SK-N-SH treated with all-trans-retinoic acid at 6 μM for 48 hours (cell line): ENCODE measurements at regions not wholly inside any gene's neighbourhood (a gene's known extent, or its start where the extent isn't known, plus 50 kb on each side); places are given as distances from the start of the nearest gene placed in this dataset.
"Not testable (repeated sequence)": the region's sequence is repeated elsewhere in the genome, so short reads cannot be mapped to it uniquely, and the experiment has no call there.

Experiments used
- ATAC-seq: fragments of 200-7000 bp; cut with Tn5 transposase; 3 replicates; pipeline ENCODE4 v1.9.1; 2020; ENCODE audit warnings: mild to moderate bottlenecking, moderate library complexity
- ARNTL ChIP-seq: fragments of 450-650 bp; formaldehyde crosslinking; IDR thresholded peaks from 2 replicates; pipeline ENCODE4 v1.5.0; 2020; ENCODE audit warnings: low read depth, mild to moderate bottlenecking, moderate library complexity, borderline replicate concordance
- BACH2 ChIP-seq: fragments of 250-450 bp; sonication (Bioruptor Pico); IDR thresholded peaks from 2 replicates; pipeline ENCODE4 v1.9.0; 2021; ENCODE audit warnings: mild to moderate bottlenecking, borderline replicate concordance
- CSRNP3 ChIP-seq: fragments of 250-450 bp; sonication (Bioruptor Pico); IDR thresholded peaks from 2 replicates; pipeline ENCODE4 v1.5.1; 2021; ENCODE audit warnings: mild to moderate bottlenecking, moderate library complexity
- ESRRG ChIP-seq: fragments of 250-450 bp; sonication (Bioruptor Pico); IDR thresholded peaks from 2 replicates; pipeline ENCODE4 v1.6.1; 2021; ENCODE audit warnings: mild to moderate bottlenecking
- GLIS3 ChIP-seq: fragments of 250-450 bp; sonication (Bioruptor Pico); IDR thresholded peaks from 2 replicates; pipeline ENCODE4 v1.5.0; 2020; ENCODE audit warnings: mild to moderate bottlenecking, moderate library complexity
- ISL1 ChIP-seq: fragments of 250-450 bp; sonication (Bioruptor Pico); IDR thresholded peaks from 2 replicates; pipeline ENCODE4 v2.1.2; 2022; ENCODE audit warnings: mild to moderate bottlenecking, moderate library complexity
- POU6F1 ChIP-seq: fragments of 250-450 bp; sonication (Bioruptor Pico); IDR thresholded peaks from 2 replicates; pipeline ENCODE4 v1.8.0; 2021; ENCODE audit warnings: low read depth, mild to moderate bottlenecking, moderate library complexity, borderline replicate concordance
- RARB ChIP-seq: fragments of 250-450 bp; sonication (Bioruptor Pico); IDR thresholded peaks from 2 replicates; pipeline ENCODE4 v1.8.0; 2021; ENCODE audit warnings: mild to moderate bottlenecking, moderate library complexity
- SNAI2 ChIP-seq: fragments of 250-450 bp; sonication (Bioruptor Pico); IDR thresholded peaks from 2 replicates; pipeline ENCODE4 v1.5.0; 2020; ENCODE audit warnings: mild to moderate bottlenecking, moderate library complexity
- TCF4 ChIP-seq: fragments of 250-450 bp; sonication (Bioruptor Pico); IDR thresholded peaks from 2 replicates; pipeline ENCODE4 v1.8.0; 2021; ENCODE audit warnings: mild to moderate bottlenecking, moderate library complexity, borderline replicate concordance
- TOX ChIP-seq: fragments of 250-450 bp; sonication (Bioruptor Pico); IDR thresholded peaks from 2 replicates; pipeline ENCODE4 v1.8.0; 2021; ENCODE audit warnings: mild to moderate bottlenecking, moderate library complexity, borderline replicate concordance
- ZC3H10 ChIP-seq: fragments of 250-450 bp; sonication (Bioruptor Pico); IDR thresholded peaks from 2 replicates; pipeline ENCODE4 v1.5.1; 2021; ENCODE audit warnings: mild to moderate bottlenecking, moderate library complexity
- ZFP3 ChIP-seq: fragments of 250-450 bp; sonication (Bioruptor Pico); IDR thresholded peaks from 2 replicates; pipeline ENCODE4 v1.5.0; 2020; ENCODE audit warnings: mild to moderate bottlenecking, moderate library complexity
- ZFP30 ChIP-seq: fragments of 450-650 bp; formaldehyde crosslinking; IDR thresholded peaks from 2 replicates; pipeline ENCODE4 v1.5.0; 2022; ENCODE audit warnings: mild to moderate bottlenecking, moderate library complexity
- ZNF70 ChIP-seq: fragments of 450-650 bp; formaldehyde crosslinking; IDR thresholded peaks from 2 replicates; pipeline ENCODE4 v1.5.0; 2020; ENCODE audit warnings: mild to moderate bottlenecking, moderate library complexity
- TF ChIP-seq, protein P1 (sequence below): fragments of 250-450 bp; sonication (Bioruptor Pico); IDR thresholded peaks from 2 replicates; pipeline ENCODE4 v1.5.1; 2020; ENCODE audit warnings: low read depth, mild to moderate bottlenecking, moderate library complexity
- TF ChIP-seq, protein P2 (sequence below): fragments of 250-450 bp; sonication (Bioruptor Pico); IDR thresholded peaks from 2 replicates; pipeline ENCODE4 v1.5.0; 2020; ENCODE audit warnings: mild to moderate bottlenecking, moderate library complexity
- TF ChIP-seq, protein P3 (sequence below): fragments of 250-450 bp; sonication (Bioruptor Pico); IDR thresholded peaks from 2 replicates; pipeline ENCODE4 v1.8.0; 2020; ENCODE audit warnings: mild to moderate bottlenecking, moderate library complexity, borderline replicate concordance

DNA sequence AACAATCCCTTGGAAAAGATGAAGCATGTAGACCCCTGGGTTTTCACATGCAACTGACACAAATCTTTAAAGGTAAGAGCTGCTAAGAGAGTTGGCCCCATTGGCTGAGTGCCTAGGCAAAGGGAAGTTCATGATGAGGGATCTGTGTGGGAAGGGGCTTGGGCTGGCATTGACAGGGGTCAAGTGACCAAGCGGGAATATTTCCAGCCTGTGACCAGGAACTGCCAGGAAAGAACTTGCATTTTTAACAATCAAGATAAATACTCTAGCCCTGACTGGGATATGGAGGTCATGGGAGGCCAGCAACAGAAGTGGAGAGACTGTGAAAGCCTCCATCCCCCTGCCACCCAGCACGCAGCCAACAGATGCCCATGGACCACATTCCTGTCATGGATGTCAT lies 361.1 kb upstream of the ATP10A start:
- TF ChIP-seq ISL1 (CRISPR knock-in tag) = no peak
- TF ChIP-seq ZFP3 = no peak
- TF ChIP-seq SNAI2 = no peak
- no peak for TF ChIP-seq POU6F1 (CRISPR knock-in tag)
- TF ChIP-seq, protein P1, sequence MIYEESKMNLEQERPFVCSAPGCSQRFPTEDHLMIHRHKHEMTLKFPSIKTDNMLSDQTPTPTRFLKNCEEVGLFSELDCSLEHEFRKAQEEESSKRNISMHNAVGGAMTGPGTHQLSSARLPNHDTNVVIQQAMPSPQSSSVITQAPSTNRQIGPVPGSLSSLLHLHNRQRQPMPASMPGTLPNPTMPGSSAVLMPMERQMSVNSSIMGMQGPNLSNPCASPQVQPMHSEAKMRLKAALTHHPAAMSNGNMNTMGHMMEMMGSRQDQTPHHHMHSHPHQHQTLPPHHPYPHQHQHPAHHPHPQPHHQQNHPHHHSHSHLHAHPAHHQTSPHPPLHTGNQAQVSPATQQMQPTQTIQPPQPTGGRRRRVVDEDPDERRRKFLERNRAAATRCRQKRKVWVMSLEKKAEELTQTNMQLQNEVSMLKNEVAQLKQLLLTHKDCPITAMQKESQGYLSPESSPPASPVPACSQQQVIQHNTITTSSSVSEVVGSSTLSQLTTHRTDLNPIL (CRISPR knock-in tag) = no peak
- TF ChIP-seq ARNTL (CRISPR knock-in tag) = no peak
- TF ChIP-seq TOX = no peak
- TF ChIP-seq, all 23 proteins: peak for 0
- no peak for ATAC-seq

- no peak for ATAC-seq
- TF ChIP-seq TCF4 (CRISPR knock-in tag) = no peak
- no peak for TF ChIP-seq ZFP30 (CRISPR knock-in tag)
- TF ChIP-seq ZNF70 (CRISPR knock-in tag) = no peak
- TF ChIP-seq, protein P2, sequence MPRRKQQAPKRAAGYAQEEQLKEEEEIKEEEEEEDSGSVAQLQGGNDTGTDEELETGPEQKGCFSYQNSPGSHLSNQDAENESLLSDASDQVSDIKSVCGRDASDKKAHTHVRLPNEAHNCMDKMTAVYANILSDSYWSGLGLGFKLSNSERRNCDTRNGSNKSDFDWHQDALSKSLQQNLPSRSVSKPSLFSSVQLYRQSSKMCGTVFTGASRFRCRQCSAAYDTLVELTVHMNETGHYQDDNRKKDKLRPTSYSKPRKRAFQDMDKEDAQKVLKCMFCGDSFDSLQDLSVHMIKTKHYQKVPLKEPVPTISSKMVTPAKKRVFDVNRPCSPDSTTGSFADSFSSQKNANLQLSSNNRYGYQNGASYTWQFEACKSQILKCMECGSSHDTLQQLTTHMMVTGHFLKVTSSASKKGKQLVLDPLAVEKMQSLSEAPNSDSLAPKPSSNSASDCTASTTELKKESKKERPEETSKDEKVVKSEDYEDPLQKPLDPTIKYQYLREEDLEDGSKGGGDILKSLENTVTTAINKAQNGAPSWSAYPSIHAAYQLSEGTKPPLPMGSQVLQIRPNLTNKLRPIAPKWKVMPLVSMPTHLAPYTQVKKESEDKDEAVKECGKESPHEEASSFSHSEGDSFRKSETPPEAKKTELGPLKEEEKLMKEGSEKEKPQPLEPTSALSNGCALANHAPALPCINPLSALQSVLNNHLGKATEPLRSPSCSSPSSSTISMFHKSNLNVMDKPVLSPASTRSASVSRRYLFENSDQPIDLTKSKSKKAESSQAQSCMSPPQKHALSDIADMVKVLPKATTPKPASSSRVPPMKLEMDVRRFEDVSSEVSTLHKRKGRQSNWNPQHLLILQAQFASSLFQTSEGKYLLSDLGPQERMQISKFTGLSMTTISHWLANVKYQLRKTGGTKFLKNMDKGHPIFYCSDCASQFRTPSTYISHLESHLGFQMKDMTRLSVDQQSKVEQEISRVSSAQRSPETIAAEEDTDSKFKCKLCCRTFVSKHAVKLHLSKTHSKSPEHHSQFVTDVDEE (CRISPR knock-in tag) = no peak
- no peak for TF ChIP-seq POU6F1 (CRISPR knock-in tag)
- TF ChIP-seq ARNTL (CRISPR knock-in tag) = no peak
- no peak for TF ChIP-seq SNAI2
- no peak for TF ChIP-seq BACH2 (CRISPR knock-in tag)
- TF ChIP-seq, all 23 proteins: peak for 0
Observed at GRCh38 chr15:26223720-26224119, 360.6 kb upstream of the ATP10A start.

DNA sequence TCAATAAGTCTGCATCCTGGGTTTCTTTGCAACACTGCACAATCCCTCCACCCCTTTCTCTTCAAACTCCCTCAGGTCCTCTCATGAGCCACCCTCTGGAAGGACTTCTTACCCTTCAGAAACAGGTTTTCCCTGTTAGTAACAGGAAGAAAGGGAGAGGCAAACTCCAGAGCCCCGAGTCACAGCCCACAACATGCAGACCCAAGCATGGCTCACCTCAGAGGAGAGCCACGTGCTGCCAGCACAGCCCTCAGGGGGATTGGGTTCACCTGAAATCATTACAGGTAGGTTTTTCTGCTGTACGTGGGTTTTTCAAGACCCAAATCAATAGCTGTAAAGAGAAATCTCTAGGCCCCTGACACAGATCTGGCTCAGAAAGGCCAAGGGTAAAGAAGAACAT lies 359.7 kb upstream of the ATP10A start:
- no peak for ATAC-seq
- TF ChIP-seq, protein P1 (CRISPR knock-in tag) = no peak
- TF ChIP-seq ARNTL (CRISPR knock-in tag) (no peak), RARB (CRISPR knock-in tag) (no peak), ZC3H10 (CRISPR knock-in tag) (no peak), GLIS3 (CRISPR knock-in tag) (no peak), ZFP30 (CRISPR knock-in tag) (no peak), POU6F1 (CRISPR knock-in tag) (no peak)

GRCh38 chr15:26217043-26217442 lies 353.9 kb upstream of the ATP10A start:
- not testable (repeated sequence) for ATAC-seq

DNA sequence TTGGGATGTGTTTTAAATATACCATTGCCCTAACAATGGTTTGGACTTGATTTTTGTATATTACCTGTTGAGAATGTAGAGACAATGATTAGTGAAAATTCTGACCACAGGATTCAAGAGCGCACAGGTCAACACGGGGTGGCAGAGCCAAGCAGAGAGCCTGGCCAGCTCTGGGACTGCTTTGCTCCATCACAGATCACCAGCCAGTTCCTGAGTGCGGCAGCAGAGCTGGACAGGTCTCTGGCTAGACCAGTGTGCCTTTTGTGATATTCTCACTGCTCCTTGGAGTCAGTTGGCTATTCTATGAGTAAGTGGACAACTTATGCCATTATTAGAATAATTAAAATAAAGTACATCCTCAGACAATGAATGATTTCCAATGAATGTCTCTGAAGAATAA lies 351.2 kb upstream of the ATP10A start:
- no peak for ATAC-seq
- TF ChIP-seq ZC3H10 (CRISPR knock-in tag) (no peak), TOX (no peak), ESRRG (CRISPR knock-in tag) (no peak), CSRNP3 (no peak), SNAI2 (no peak)
- TF ChIP-seq, protein P3, sequence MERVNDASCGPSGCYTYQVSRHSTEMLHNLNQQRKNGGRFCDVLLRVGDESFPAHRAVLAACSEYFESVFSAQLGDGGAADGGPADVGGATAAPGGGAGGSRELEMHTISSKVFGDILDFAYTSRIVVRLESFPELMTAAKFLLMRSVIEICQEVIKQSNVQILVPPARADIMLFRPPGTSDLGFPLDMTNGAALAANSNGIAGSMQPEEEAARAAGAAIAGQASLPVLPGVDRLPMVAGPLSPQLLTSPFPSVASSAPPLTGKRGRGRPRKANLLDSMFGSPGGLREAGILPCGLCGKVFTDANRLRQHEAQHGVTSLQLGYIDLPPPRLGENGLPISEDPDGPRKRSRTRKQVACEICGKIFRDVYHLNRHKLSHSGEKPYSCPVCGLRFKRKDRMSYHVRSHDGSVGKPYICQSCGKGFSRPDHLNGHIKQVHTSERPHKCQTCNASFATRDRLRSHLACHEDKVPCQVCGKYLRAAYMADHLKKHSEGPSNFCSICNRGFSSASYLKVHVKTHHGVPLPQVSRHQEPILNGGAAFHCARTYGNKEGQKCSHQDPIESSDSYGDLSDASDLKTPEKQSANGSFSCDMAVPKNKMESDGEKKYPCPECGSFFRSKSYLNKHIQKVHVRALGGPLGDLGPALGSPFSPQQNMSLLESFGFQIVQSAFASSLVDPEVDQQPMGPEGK (CRISPR knock-in tag) = no peak
